ENCODE measurements at regions not wholly inside any gene's neighbourhood (a gene's known extent, or its start where the extent isn't known, plus 50 kb on each side); places are given as distances from the start of the nearest gene placed in this dataset.
"Not testable (repeated sequence)": the region's sequence is repeated elsewhere in the genome, so short reads cannot be mapped to it uniquely, and the experiment has no call there.

- not testable (repeated sequence) for DNase-seq
Measured at GRCh38 chr2:239817468-239818031, 207.6 kb downstream of the NDUFA10 start.

GRCh38 chr2:239816576-239817467 is 208.3 kb downstream of the NDUFA10 start:
- no peak for DNase-seq

DNA sequence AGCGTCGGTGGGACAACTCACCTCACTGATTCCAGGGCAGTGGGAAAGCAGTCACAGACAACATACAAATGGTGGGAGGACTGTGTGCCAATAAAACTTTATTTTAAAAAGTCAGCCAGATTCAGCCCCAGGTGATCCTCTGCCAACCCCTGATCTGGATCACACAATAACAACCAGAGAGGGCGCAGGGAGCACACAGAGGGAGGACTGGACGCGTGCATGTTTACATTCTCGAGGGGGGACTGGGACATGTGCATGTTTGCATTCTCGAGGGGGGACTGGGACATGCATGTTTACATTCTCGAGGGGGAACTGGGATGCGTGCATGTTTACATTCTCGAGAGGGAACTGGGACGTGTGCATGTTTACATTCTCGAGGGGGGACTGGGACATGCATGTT is 209.5 kb downstream of the NDUFA10 start:
- DNase-seq: no peak

DNA sequence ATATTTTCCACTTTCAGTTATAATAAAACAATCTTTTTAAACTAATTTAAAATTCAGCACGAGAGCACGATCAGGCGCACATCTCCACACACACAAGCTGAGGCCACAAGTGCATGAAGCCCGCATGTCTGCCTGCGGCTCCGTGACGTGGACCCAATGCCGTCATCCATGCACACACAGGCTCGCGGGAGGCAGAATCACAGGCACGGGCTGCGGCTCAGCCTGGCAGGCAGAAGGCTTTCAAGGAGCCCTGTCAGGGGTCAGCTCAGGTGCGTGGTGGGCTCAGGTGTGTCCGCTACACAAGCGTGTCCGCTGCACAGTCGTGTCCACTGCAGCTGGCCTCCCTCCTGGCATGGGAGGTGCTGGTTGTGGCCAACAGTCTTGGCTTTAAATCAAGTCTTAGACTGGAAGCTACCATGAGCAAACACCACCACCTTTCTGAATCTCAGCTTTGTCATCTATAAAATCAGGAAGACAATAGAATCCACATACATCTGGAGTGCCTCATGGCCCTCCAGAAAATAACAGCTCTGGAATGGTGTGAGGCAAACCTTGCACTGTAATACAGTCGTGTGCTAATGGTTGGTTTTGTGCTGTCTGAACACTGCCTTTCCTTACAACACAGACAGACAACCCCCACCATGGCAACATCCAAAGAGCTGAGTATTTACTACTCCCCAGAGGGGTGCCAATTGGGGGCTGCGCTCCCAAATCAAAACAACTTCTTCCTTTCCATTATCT is 210.1 kb downstream of the NDUFA10 start:
- DNase-seq: no peak

DNA sequence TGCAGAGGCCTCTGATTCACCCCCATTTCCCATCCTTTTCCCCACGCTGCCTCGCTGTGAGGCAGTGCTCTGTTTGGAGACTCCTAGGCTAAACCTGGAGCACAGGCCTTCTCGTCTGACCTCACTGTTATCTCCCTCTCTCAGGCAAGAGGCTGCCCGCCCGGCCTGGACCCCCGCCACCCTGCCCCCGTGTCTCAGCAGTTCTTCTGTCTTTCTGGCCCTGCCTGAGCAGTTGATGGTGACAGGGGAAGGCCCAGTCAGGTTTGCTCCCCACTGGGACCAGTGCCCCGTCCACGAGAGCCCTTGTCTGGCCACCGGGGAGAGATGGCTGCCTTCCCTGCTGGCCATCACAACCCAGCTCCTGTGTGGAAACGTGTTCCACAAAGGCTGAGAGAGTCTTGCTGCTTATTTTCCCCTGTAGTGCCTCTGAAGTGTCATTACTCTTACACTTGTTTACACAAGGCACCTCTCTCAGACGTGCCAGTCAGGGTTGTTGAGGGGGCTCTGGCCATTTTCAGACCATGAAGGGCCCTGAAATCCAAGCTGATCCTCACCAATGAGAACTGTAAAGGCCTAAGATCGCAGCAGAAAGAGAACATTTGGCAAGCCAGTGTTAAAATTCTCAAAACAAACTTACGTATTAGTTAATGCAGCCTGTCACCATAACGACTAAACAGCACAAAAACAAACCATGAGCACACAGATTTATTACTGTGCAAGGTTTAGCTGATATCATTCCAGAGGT is 210.9 kb downstream of the NDUFA10 start:
- DNase-seq: no peak

DNA sequence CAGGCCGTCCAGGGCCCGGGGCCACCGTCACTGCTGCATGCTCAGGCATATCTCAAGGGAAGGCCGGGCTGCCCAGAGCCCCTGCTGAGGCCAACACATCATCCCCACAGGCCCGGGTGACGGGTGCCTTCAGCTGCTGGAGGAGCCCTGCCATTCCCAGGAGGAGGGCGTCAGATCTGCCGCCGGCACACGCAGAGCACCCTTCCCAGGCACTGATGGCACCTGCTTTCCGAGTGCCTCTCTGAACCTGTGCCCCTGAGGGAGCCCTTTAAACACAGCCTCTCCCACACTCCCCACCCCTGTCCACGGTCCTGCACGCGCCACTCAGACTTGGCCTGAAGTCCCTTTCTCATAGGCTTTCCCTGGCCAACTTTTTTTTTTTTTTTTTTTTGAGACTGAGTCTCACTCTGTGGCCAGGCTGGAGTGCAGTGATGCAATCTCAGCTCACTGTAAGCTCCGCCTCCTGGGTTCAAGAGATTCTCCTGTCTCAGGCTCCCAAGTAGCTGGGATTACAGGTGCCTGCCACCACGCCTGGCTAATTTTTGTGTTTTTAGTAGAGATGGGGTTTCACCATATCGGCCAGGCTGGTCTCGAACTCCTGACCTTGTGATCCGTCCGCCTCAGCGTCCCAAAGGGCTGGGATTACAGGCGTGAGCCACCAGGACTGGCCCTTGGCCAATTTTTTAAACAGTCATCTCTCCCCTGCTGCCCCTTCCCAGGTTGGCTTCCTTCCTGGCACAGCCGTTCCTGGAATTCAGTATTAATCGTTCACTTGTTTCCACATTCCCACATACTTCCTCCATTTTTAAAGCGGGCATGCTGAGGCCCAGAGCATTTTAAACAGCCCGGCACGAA is 211.7 kb downstream of the NDUFA10 start:
- no peak for DNase-seq

GRCh38 chr2:239811806-239812560 is 213.2 kb downstream of the NDUFA10 start:
- no peak for DNase-seq

GRCh38 chr2:239811111-239811781 is 213.9 kb downstream of the NDUFA10 start:
- no peak for DNase-seq

DNA sequence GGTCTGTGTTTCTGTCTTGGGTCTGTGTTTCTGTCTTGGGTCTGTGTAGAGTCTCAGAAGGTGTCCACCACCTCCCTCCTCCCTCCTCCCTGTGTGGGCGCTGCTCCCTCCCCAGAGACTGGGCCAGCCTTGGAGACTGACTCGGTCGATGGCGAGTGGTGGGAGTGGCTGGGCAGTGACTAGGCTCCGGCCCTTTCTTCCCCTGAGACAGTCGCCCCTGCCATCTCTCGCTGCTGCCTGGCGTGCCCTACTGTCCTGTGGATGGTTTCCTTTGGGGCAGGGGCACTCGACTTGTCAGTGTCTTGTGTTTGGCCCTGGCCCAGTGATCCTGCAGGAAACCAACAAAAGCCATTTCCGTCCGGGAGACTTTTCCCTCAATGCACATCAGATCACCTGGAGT is 215.8 kb downstream of the NDUFA10 start:
- DNase-seq: no peak

- DNase-seq: no peak
Measured at GRCh38 chr2:239807568-239807967, 217.6 kb downstream of the NDUFA10 start.

DNA sequence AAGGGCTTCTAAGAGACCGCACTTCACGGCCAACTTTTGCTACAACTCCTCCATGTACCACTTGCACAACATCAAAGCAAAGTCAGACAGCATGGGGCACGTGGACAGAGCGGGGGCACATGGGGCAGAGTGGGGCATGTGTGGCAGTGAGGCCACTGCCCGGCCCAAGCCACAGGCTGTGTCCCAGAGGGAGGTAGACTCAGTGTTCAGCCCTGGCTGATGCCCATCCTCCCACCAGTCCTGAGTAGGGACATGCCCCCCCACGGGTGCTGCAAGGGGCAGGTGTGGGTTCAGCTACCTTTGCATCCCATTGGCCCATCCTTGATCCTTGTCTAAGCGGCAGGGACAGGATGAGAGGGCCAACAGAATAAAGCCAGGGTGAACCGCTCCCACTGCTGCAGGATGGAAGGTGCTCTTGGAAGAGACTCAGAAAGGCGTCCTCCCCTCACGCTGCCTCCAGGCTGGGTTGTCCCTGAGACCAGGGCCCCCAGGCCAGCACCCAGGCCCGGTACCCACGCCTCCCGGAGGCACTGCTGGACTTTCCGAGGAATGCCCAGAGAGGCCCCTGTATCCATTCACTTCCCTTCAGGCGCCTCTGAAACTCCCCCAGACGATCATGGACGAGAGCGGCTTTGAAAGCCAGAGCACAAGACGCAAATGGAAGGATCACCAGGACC is 218.2 kb downstream of the NDUFA10 start:
- no peak for DNase-seq

DNA sequence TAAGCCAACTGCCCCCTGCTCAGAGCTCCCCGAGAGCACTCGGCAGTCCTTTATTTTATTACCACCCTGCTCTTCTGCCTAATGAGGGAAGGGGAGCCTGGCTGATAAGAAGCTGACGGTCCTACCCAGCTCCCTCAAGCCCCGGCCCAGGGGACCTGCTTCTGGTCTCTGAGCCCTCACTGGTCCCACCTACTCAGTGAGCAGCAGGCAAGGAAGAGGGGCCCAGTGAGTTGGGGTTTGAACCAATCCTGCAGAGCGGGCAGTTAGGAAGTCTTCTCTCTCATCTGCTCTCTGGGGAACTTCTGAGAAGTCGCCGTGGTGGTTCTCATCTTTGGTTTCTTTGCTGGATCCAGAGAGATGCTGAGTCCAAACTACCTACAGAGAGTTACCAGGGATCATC is 218.9 kb downstream of the NDUFA10 start:
- no peak for DNase-seq

GRCh38 chr2:239805414-239805813 is 219.7 kb downstream of the NDUFA10 start:
- no peak for DNase-seq

DNA sequence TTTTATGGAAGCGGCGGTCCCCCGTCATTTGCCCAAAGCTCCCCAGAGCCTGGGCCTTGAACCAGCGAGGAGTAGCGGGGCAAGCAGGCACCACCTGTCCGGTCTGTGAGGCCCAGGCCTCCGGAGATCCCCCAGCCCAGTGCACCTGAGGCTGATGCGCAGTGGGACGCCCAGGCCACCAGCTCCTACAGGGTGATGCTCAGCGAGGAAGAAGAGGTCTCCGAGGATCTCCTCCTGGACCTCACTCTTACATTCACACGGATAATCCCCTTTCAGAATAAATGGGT is 220.2 kb downstream of the NDUFA10 start:
- no peak for DNase-seq

- DNase-seq: no peak
Measured at GRCh38 chr2:239804161-239805042, 220.7 kb downstream of the NDUFA10 start.

GRCh38 chr2:239803766-239804115 is 221.4 kb downstream of the NDUFA10 start:
- no peak for DNase-seq

DNA sequence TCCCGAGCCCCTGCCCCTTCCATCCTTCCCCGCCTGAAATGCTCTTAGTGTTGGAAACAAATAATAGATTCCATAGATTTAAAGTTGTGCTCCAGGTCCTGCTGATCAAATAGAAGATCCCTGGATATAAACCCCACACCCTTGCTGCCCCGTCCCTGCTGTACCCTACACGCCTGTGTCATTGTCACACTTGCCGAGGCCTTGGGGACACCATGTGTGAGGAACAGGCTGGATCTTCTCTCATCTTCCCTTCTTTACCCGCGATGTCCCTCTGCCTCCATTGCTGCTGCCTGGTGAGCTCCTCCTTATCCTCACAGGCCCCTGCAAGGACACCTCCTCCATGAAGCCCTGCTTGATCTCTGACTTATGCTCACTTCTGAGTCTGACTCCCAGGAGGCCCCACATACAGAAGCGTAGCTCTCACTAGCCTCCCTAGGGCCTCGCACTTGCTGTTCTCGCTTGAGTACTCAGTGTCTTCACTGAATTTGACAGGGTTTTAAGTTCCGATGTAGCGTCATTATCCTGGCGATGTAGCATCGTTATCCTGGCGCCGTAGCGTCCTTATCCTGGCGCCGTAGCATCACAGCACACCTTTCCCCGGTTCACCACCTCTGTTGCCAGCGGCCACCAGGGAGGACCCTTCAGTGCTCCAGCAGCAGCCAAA is 221.9 kb downstream of the NDUFA10 start:
- DNase-seq: no peak

- no peak for DNase-seq
Measured at GRCh38 chr2:239802185-239802649, 222.9 kb downstream of the NDUFA10 start.

Measured in activated gamma-delta T cell treated with Interleukin-2 at 50 U/mL for 16 hours (primary cell).